HEK293 (cell line): ENCODE measurements at regions not wholly inside any gene's neighbourhood (a gene's known extent, or its start where the extent isn't known, plus 50 kb on each side); places are given as distances from the start of the nearest gene placed in this dataset.

Experiments used
- CTCF ChIA-PET: fragments of 350-600 bp; formaldehyde crosslinking; extraction: SDS; loops from one replicate; lab custom pipeline; 2021; ENCODE audit warnings: antibody characterized with exemption; lab: Yijun Ruan, JAX
- POLR2A ChIA-PET: fragments of 300-600 bp; formaldehyde crosslinking; extraction: SDS; loops from one replicate; lab custom pipeline; 2020; ENCODE audit warnings: antibody characterized with exemption, inconsistent platforms; lab: Yijun Ruan, JAX
- H3K27ac ChIP-seq: fragments of 200-500 bp; sonication (Bioruptor generic); 2 replicates; pipeline ENCODE4 v1.5.1; 2014; ENCODE audit warnings: low read depth, low read length, control low read depth, inconsistent platforms; ENCODE audit errors: extremely low read depth
- H3K36me3 ChIP-seq, 2 experiments: fragments of 200-500 bp in 1 of 2; sonication (Bioruptor generic) in 1 of 2; 1 replicate in 1 of 2; 2 replicates in 1 of 2; pipeline ENCODE4 v1.5.1; 2014 to 2017; ENCODE audit warnings: inconsistent platforms in 2 of 2, low read length in 2 of 2; ENCODE audit not compliant: control insufficient read depth in 2 of 2, insufficient read depth in 1 of 2
- H3K4me1 ChIP-seq: fragments of 200-500 bp; sonication (Bioruptor generic); 2 replicates; pipeline ENCODE4 v1.5.1; 2014; ENCODE audit warnings: mild to moderate bottlenecking, low read length, inconsistent platforms; ENCODE audit not compliant: control insufficient read depth, insufficient read depth
- H3K4me3 ChIP-seq: 2 replicates; pipeline ENCODE4 v1.5.1; 2011; ENCODE audit warnings: low read depth, mild to moderate bottlenecking, control low read depth, low read length, moderate library complexity
- H3K9me3 ChIP-seq: fragments of 200-500 bp; sonication (Bioruptor generic); 2 replicates; pipeline ENCODE4 v1.5.1; 2014; ENCODE audit warnings: low read depth, low read length, inconsistent platforms; ENCODE audit not compliant: control insufficient read depth, insufficient read depth
- AEBP2 ChIP-seq: fragments of 450-650 bp; formaldehyde crosslinking; IDR thresholded peaks from 2 replicates; pipeline ENCODE4 v1.5.1; 2016; ENCODE audit warnings: missing biosample characterization, missing genetic modification characterization, borderline replicate concordance
- HOXD13 ChIP-seq: sonication (generic); formaldehyde crosslinking; IDR thresholded peaks from 2 replicates; pipeline ENCODE4 v1.8.0; 2022; ENCODE audit warnings: missing genetic modification reagents, borderline replicate concordance
- OSR2 ChIP-seq: fragments of 450-650 bp; formaldehyde crosslinking; IDR thresholded peaks from 2 replicates; pipeline ENCODE4 v1.5.1; 2016; ENCODE audit warnings: missing biosample characterization, missing genetic modification characterization
- PATZ1 ChIP-seq: fragments of 450-650 bp; formaldehyde crosslinking; IDR thresholded peaks from 2 replicates; pipeline ENCODE4 v1.5.1; 2016; ENCODE audit warnings: missing biosample characterization, missing genetic modification characterization
- PRDM10 ChIP-seq: fragments of 450-650 bp; formaldehyde crosslinking; IDR thresholded peaks from 2 replicates; pipeline ENCODE4 v1.5.1; 2016; ENCODE audit warnings: missing biosample characterization, missing genetic modification characterization
- RBAK ChIP-seq: fragments of 450-650 bp; formaldehyde crosslinking; IDR thresholded peaks from 2 replicates; pipeline ENCODE4 v1.5.1; 2016; ENCODE audit warnings: missing biosample characterization, missing genetic modification characterization
- SALL2 ChIP-seq: fragments of 450-650 bp; formaldehyde crosslinking; IDR thresholded peaks from 2 replicates; pipeline ENCODE4 v1.5.0; 2017; ENCODE audit warnings: missing biosample characterization, mild to moderate bottlenecking, missing genetic modification characterization, borderline replicate concordance
- SETDB1 ChIP-seq: IDR thresholded peaks from one replicate; pipeline ENCODE4 v1.6.1; 2017; ENCODE audit warnings: mild to moderate bottlenecking, low read length, moderate library complexity, mixed read lengths; ENCODE audit not compliant: insufficient read length
- SP7 ChIP-seq: fragments of 450-650 bp; formaldehyde crosslinking; IDR thresholded peaks from 2 replicates; pipeline ENCODE4 v1.5.1; 2016; ENCODE audit warnings: missing biosample characterization, missing genetic modification characterization
- TSHZ1 ChIP-seq: fragments of 450-650 bp; formaldehyde crosslinking; IDR thresholded peaks from 2 replicates; pipeline ENCODE4 v1.5.1; 2016; ENCODE audit warnings: missing biosample characterization, missing genetic modification characterization, borderline replicate concordance
- WT1 ChIP-seq: fragments of 450-650 bp; formaldehyde crosslinking; IDR thresholded peaks from 2 replicates; pipeline ENCODE4 v1.5.1; 2016; ENCODE audit warnings: missing biosample characterization, missing genetic modification characterization
- ZBTB7A ChIP-seq: fragments of 450-650 bp; formaldehyde crosslinking; IDR thresholded peaks from 2 replicates; pipeline ENCODE4 v1.5.1; 2016; ENCODE audit warnings: low read depth, missing biosample characterization, missing genetic modification characterization
- ZEB2 ChIP-seq: fragments of 450-650 bp; formaldehyde crosslinking; IDR thresholded peaks from 2 replicates; pipeline ENCODE4 v1.5.1; 2016; ENCODE audit warnings: missing biosample characterization, missing genetic modification characterization
- ZFP3 ChIP-seq: fragments of 450-650 bp; formaldehyde crosslinking; IDR thresholded peaks from 2 replicates; pipeline ENCODE4 v1.5.1; 2016; ENCODE audit warnings: low read depth, missing biosample characterization, missing genetic modification characterization
- ZIC2 ChIP-seq: fragments of 450-650 bp; formaldehyde crosslinking; IDR thresholded peaks from 2 replicates; pipeline ENCODE4 v1.5.1; 2016; ENCODE audit warnings: missing biosample characterization, missing genetic modification characterization
- ZNF132 ChIP-seq: fragments of 450-650 bp; formaldehyde crosslinking; IDR thresholded peaks from 2 replicates; pipeline ENCODE4 v1.5.1; 2017; ENCODE audit warnings: missing biosample characterization, missing genetic modification characterization, borderline replicate concordance
- ZNF169 ChIP-seq: fragments of 450-650 bp; formaldehyde crosslinking; IDR thresholded peaks from 2 replicates; pipeline ENCODE4 v1.5.1; 2016; ENCODE audit warnings: missing biosample characterization, missing genetic modification characterization
- ZNF274 ChIP-seq, 2 experiments: fragments of 200-500 bp in 1 of 2; fragments of 450-650 bp in 1 of 2; sonication (Bioruptor generic) in 1 of 2; formaldehyde crosslinking in 1 of 2; IDR thresholded peaks; 2 replicates each; pipeline versions ENCODE4 v1.5.1 to v1.6.1; 2014 to 2016; ENCODE audit warnings: borderline replicate concordance in 1 of 2, inconsistent platforms in 1 of 2, low read length in 1 of 2, missing biosample characterization in 1 of 2, missing genetic modification characterization in 1 of 2
- ZNF292 ChIP-seq: fragments of 450-650 bp; formaldehyde crosslinking; IDR thresholded peaks from 2 replicates; pipeline ENCODE4 v1.5.1; 2016; ENCODE audit warnings: low read depth, missing biosample characterization, missing genetic modification characterization, borderline replicate concordance
- TF ChIP-seq, protein P1 (sequence below): fragments of 450-650 bp; formaldehyde crosslinking; IDR thresholded peaks from 2 replicates; pipeline ENCODE4 v1.5.1; 2016; ENCODE audit warnings: missing biosample characterization, missing genetic modification characterization

DNA sequence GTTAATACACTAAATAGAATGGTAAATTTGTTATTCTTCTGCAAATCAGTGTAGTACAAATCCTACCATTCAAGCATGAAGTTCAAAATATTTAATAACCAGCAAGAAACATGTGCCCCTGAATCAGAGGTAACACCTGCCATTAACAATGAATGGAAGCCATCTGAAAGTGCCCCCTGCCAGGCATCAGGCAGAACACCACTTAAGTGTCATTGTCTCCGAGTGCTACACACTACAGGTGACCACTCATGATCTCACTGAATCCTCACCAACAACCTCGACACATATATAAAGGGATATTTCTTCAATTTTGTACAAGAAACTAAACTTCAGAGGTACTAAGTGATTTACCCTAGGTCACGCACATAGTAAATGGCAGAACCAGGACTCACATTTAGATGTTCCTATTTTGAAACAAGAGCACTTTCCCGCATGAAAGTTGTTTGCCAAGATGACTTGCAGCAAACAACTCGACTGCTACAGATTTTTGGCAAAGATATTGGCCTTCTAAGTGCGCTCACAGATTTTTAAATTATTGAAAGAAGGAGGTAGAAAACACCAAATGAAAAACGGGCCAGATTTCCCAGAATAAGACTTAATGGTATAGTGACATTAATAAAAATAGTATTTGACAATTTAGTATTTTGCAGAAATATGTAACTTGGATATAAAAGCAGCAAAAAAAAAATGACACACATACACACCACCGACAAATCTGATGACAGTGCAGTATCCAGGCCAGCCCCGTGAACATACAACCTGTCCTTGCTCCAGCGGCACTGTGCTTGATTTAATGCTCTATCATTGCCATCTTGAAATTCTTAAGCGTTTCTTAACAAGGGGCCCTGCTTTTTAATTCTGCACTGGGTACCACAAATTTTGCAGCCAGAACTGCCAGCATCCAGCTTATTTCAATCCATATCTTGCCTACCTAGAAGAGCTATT, 274.5 kb downstream of the ALDH8A1 start:
- ChIA-PET CTCF (interaction anchor here (0.9 kb wide), 1 partner anchor 148 kb away, joined by 4 read pairs; no protein-coding TSS in a partner anchor), POLR2A (no interaction called here)
- H3K9me3 ChIP-seq = no peaks in the 10 kb centered on the region
- H3K4me1 ChIP-seq = peaks cover 23% of the 10 kb centered on the region
- no peak overlapping the region for H3K4me3 ChIP-seq
- TF ChIP-seq ZNF132 (no peak), ZNF292 (tag by site-specific recombination) (no peak), ZIC2 (tag by site-specific recombination) (peak; percentile 24; the same call in 1 of the 2 replicates), TSHZ1 (tag by site-specific recombination) (no peak), RBAK (tag by site-specific recombination) (no peak), HOXD13 (CRISPR knock-in tag) (no peak), ZNF274 (IDR thresholded peaks at IDR 0.05; ENCODE audit: low read length) (no peak), ZNF274 (tag by site-specific recombination; IDR thresholded peaks at IDR 0.05; ENCODE audit: borderline replicate concordance) (no peak)
- TF ChIP-seq, protein P1, sequence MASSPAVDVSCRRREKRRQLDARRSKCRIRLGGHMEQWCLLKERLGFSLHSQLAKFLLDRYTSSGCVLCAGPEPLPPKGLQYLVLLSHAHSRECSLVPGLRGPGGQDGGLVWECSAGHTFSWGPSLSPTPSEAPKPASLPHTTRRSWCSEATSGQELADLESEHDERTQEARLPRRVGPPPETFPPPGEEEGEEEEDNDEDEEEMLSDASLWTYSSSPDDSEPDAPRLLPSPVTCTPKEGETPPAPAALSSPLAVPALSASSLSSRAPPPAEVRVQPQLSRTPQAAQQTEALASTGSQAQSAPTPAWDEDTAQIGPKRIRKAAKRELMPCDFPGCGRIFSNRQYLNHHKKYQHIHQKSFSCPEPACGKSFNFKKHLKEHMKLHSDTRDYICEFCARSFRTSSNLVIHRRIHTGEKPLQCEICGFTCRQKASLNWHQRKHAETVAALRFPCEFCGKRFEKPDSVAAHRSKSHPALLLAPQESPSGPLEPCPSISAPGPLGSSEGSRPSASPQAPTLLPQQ = no peak
- no peak overlapping the region for H3K27ac ChIP-seq
- no peaks in the 10 kb centered on the region for H3K36me3 ChIP-seq

- CTCF ChIA-PET = no interaction called here
- TF ChIP-seq SALL2 (tag by site-specific recombination) (no peak), PRDM10 (tag by site-specific recombination) (0 out of 2 replicates have a peak, but pooled peaks have one; percentile 11), ZNF169 (tag by site-specific recombination) (no peak), ZEB2 (tag by site-specific recombination) (no peak), SETDB1 (no peak), WT1 (tag by site-specific recombination) (peak; percentile 81), AEBP2 (tag by site-specific recombination) (no peak), PATZ1 (tag by site-specific recombination) (peak; percentile 11; the same call in 1 of the 2 replicates), ZBTB7A (tag by site-specific recombination) (no peak), ZFP3 (no peak), OSR2 (tag by site-specific recombination) (peak; percentile 56; the same call in 1 of the 2 replicates), SP7 (tag by site-specific recombination) (peak; percentile 26; the same call in 1 of the 2 replicates)
Observed at GRCh38 chr6:134674562-134674961, 275.3 kb downstream of the ALDH8A1 start.

More at GRCh38 chr6:134674562-134674961, 275.3 kb downstream of the ALDH8A1 start:
- H3K9me3 ChIP-seq = no peaks in the 10 kb centered on the region
- no peak overlapping the region for H3K27ac ChIP-seq
- POLR2A ChIA-PET = no interaction called here
- H3K4me3 ChIP-seq = no peak overlapping the region
- peaks cover 23% of the 10 kb centered on the region for H3K4me1 ChIP-seq
- H3K36me3 ChIP-seq = no peaks in the 10 kb centered on the region
